Esophagus muscularis mucosa (tissue), 4 donors: ENCODE measurements at regions not wholly inside any gene's neighbourhood (a gene's known extent, or its start where the extent isn't known, plus 50 kb on each side); places are given as distances from the start of the nearest gene placed in this dataset.

Source experiments
- DNase-seq: peaks from one replicate; pipeline ENCODE4 v3.0.0-alpha.2; 2017; ENCODE audit errors: extremely low spot score
- H3K27ac ChIP-seq, 4 donors: fragments of 200-600 bp; sonication (generic); replicated peaks in 1 of 4; 1 replicate in 3 of 4; 2 replicates in 1 of 4; pipeline ENCODE4 v1.5.1; 2016 to 2019; ENCODE audit warnings: mild to moderate bottlenecking in 1 of 4
- H3K27me3 ChIP-seq, 4 donors: fragments of 200-600 bp; sonication (generic); one replicate each; pipeline versions ENCODE4 v1.5.1 to v1.6.0; 2016 to 2019
- H3K36me3 ChIP-seq, 4 donors: fragments of 200-600 bp; sonication (generic); one replicate each; pipeline ENCODE4 v1.5.1; 2016 to 2019
- H3K4me1 ChIP-seq, 4 donors: fragments of 200-600 bp; sonication (generic); one replicate each; pipeline ENCODE4 v1.5.1; 2016 to 2019
- H3K4me3 ChIP-seq, 4 donors: fragments of 200-600 bp; sonication (generic); 1 replicate in 2 of 4; 2 replicates in 2 of 4; pipeline ENCODE4 v1.5.1; 2016 to 2019; ENCODE audit warnings: mild to moderate bottlenecking in 4 of 4, moderate library complexity in 1 of 4
- H3K9me3 ChIP-seq, 4 donors: fragments of 200-600 bp; sonication (generic); 1 replicate in 3 of 4; 2 replicates in 1 of 4; pipeline ENCODE4 v1.5.1; 2016 to 2019
- CTCF ChIP-seq, 3 experiments: fragments of 200-600 bp in 2 of 3; fragments of 450-650 bp in 1 of 3; sonication (generic) in 2 of 3; IDR thresholded peaks; one replicate each; pipeline ENCODE4 v1.5.1; 2017 to 2019; ENCODE audit warnings: antibody characterized with exemption in 3 of 3, mild to moderate bottlenecking in 2 of 3, moderate library complexity in 1 of 3
- EP300 ChIP-seq: sonication (generic); formaldehyde crosslinking; IDR thresholded peaks from one replicate; pipeline ENCODE4 v1.6.1; 2017; ENCODE audit warnings: antibody characterized with exemption
- POLR2A ChIP-seq: fragments of 450-650 bp; IDR thresholded peaks from one replicate; pipeline ENCODE4 v1.6.1; 2017; ENCODE audit warnings: antibody characterized with exemption, moderate library complexity, mild to moderate bottlenecking, low read depth
- POLR2AphosphoS5 ChIP-seq, 2 donors: sonication (generic); formaldehyde crosslinking; IDR thresholded peaks; one replicate each; pipeline ENCODE4 v1.6.1; 2017; ENCODE audit warnings: antibody characterized with exemption in 2 of 2
- WGBS: methylation state at CpG from one replicate; pipeline ENCODE4 v1.1.5; 2018; 5-methylcytosine and 5-hydroxymethylcytosine counted together
- intact Hi-C: fragments of 100-400 bp; cut with DNase I; formaldehyde crosslinking; loops from one replicate; pipeline ENCODE4 v1.15.1; 2023

DNA sequence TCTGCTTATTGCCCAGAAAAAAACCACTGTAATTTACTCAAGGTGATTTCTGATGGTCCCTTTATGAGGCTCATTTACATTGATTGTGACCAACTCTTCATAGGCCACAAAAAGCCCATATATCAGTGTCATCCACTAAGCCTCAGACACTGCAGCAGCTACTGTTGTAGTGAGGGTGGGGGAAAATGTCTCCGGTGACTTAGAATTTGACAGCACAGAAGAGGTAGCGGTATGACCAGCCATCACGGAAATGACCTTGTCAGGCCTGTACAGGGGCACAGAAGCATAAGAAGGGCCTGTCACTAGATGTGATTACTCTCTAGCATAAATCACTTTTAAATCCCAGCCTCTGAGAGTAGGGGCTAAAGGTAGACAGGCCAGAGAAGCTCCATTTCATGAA lies 190.3 kb downstream of the PAX3 start:
- intact Hi-C loops, result no loop called here
- no peaks in the 10 kb centered on the region for H3K4me1 ChIP-seq
- no peaks in the 10 kb centered on the region for H3K36me3 ChIP-seq
- DNase-seq, result no peak
- H3K27me3 ChIP-seq, result peaks cover 0 to 14% (median 0%) of the 10 kb centered on the region in 4 donors
- no peak for TF ChIP-seq POLR2A
- no peak overlapping the region for H3K27ac ChIP-seq
- no peaks in the 10 kb centered on the region for H3K9me3 ChIP-seq
- H3K4me3 ChIP-seq, result no peak overlapping the region
- 71% methylated on average over 3 of the region's 3 CpGs for WGBS

GRCh38 chr2:222105046-222105445 lies 193.8 kb downstream of the PAX3 start:
- no peaks in the 10 kb centered on the region for H3K4me1 ChIP-seq
- TF ChIP-seq CTCF (IDR thresholded peaks at IDR 0.05), result no peak
- TF ChIP-seq POLR2A, result no peak
- TF ChIP-seq POLR2AphosphoS5 (IDR thresholded peaks at IDR 0.05), result no peak
- no peak for TF ChIP-seq EP300
- H3K27ac ChIP-seq, result no peak overlapping the region
- DNase-seq, result no peak
- no peaks in the 10 kb centered on the region for H3K36me3 ChIP-seq
- no peak overlapping the region for H3K4me3 ChIP-seq
- 100% methylated on average over 1 of the region's 1 CpG for WGBS
- H3K27me3 ChIP-seq, result peaks cover 0 to 19% (median 0%) of the 10 kb centered on the region in 4 donors
- H3K9me3 ChIP-seq, result no peaks in the 10 kb centered on the region
- intact Hi-C loops, result no loop called here

- TF ChIP-seq POLR2A, result no peak
- TF ChIP-seq EP300, result no peak
- no peak for TF ChIP-seq POLR2AphosphoS5 (IDR thresholded peaks at IDR 0.05)
- no peak for TF ChIP-seq CTCF (IDR thresholded peaks at IDR 0.05)
- H3K36me3 ChIP-seq, result no peaks in the 10 kb centered on the region
- no peak overlapping the region for H3K4me3 ChIP-seq
- 50% methylated on average over 4 of the region's 4 CpGs for WGBS
- no peak overlapping the region for H3K27ac ChIP-seq
- DNase-seq, result no peak
- intact Hi-C loops, result no loop called here
- peaks cover 0 to 23% (median 0%) of the 10 kb centered on the region in 4 donors for H3K27me3 ChIP-seq
- H3K9me3 ChIP-seq, result no peaks in the 10 kb centered on the region
- no peaks in the 10 kb centered on the region for H3K4me1 ChIP-seq
These were observed 196.0 kb downstream of the PAX3 start for GRCh38 chr2:222102575-222103349.

DNA sequence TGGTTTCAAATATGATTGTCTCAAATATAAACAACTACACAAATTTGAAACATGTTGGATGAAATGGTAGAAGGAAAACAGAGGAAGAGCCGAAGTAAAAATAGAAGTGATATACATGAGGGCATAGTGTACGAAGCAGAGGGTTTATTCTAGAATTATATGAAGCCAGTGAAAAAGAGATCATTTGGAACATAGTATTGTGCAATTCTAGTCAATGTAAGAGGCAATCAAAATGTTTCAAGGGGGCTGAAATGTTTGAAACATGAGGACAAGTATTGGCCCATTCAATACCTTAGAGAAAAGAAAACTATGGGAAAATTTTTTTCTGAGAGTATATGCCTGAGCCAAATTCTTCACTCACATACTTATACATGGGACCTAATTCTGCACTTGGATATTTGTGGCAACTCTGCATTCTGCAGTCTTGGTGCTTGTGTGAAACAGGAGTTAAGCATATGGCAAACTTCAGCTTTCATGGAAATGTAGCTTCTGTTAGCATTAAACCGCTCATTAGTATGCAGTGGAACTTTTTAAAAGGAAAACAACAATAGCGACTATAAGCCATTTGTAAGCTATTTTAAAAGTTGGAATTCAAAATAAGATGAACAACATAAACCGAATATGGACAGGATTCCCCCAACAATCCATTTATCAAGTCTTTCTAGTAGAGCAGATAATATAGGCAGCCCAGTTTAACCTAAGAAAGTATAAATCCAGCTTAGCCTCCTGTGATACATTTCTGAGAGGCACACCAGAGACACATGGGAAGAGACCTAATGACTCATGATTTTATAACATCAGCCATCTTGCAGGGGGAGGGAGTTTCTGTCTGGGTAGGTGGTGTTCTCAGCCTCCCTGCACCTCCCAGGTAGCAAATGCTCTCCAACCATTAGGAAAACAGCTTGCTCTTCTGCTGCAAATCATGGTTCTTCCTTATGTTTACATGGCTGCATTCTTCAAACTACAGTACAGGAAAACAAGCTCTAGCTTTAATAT lies 197.8 kb downstream of the PAX3 start:
- intact Hi-C loops, result no loop called here
- Histone ChIP-seq H3K9me3 (no peaks in the 10 kb centered on the region), H3K4me1 (no peaks in the 10 kb centered on the region), H3K36me3 (no peaks in the 10 kb centered on the region), H3K27me3 (peaks cover 0 to 23% (median 0%) of the 10 kb centered on the region in 4 donors), H3K4me3 (no peak overlapping the region), H3K27ac (no peak overlapping the region)
- 56% methylated on average over 5 of the region's 5 CpGs for WGBS
- DNase-seq, result no peak
- TF ChIP-seq EP300 (no peak), POLR2A (no peak), POLR2AphosphoS5 (IDR thresholded peaks at IDR 0.05) (no peak), CTCF (IDR thresholded peaks at IDR 0.05) (no peak)

DNA sequence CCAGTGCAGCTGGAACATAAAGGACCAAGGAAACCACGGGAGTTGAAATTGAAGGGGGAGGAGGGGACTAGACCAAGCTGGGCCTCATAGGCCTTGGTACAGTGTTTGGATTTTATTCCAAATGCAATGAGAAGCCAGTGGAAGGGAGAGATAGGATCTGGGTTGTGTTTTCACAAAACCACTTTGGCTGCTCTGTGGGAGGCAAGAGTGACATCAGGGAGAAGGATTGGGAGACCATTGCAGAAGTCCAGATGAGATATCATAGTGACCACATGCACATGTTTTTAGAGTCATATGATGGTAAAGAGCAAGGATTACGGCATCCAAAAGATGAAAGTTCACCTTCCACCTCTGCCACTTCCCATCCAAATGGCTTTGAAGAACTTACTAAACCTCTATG lies 210.2 kb downstream of the PAX3 start:
- WGBS, result 69% methylated on average over 2 of the region's 2 CpGs

More for the DNA sequence above, 210.2 kb downstream of the PAX3 start:
- Histone ChIP-seq H3K36me3 (no peaks in the 10 kb centered on the region), H3K4me1 (no peaks in the 10 kb centered on the region), H3K27ac (no peak overlapping the region), H3K9me3 (peaks cover 0 to 7% (median 6%) of the 10 kb centered on the region in 4 donors), H3K4me3 (no peak overlapping the region), H3K27me3 (no peaks in the 10 kb centered on the region)
- intact Hi-C loops, result no loop called here
- TF ChIP-seq POLR2AphosphoS5 (IDR thresholded peaks at IDR 0.05), result no peak
- no peak for TF ChIP-seq POLR2A
- no peak for TF ChIP-seq EP300
- TF ChIP-seq CTCF (IDR thresholded peaks at IDR 0.05), result no peak
- no peak for DNase-seq
